HepG2 (cell line): ENCODE measurements at regions not wholly inside any gene's neighbourhood (a gene's known extent, or its start where the extent isn't known, plus 50 kb on each side); places are given as distances from the start of the nearest gene placed in this dataset.

ENCODE experiments used
- ATAC-seq: fragments of 200-7000 bp; cut with Tn5 transposase; 3 replicates; pipeline ENCODE4 v1.9.1; 2020; ENCODE audit warnings: mild to moderate bottlenecking, moderate library complexity
- BruUV-seq: library from RNA; stranded (reverse); fragments of 400-500 nt; replicated peaks from 2 replicates; lab custom pipeline; 2021; lab: Mats Ljungman, UMichigan
- CTCF ChIA-PET: fragments of 300-600 bp; formaldehyde crosslinking; extraction: SDS; loops from one replicate; lab custom pipeline; 2021; ENCODE audit warnings: low total read pairs, inconsistent platforms, low intra/inter-chr PET ratio; lab: Yijun Ruan, JAX
- POLR2A ChIA-PET: fragments of 350-600 bp; sonication (Branson Sonifier 250); formaldehyde crosslinking; loops from one replicate; lab custom pipeline; 2020; ENCODE audit warnings: antibody characterized with exemption, inconsistent platforms; lab: Yijun Ruan, JAX
- DNase-seq: peaks from one replicate; pipeline ENCODE4 v3.0.0-alpha.2; 2015; ENCODE audit warnings: low spot score
- FAIRE-seq: peaks from 3 replicates; lab custom pipeline; 2011; peaks lifted over from hg19 to GRCh38; lab: Jason Lieb, UNC
- H2AFZ ChIP-seq: one replicate; pipeline ENCODE4 v1.6.1; 2011; ENCODE audit warnings: low read length, inconsistent platforms
- H3K27ac ChIP-seq: fragments of 300-600 bp; 3 replicates; pipeline ENCODE4 v1.8.0; 2011; ENCODE audit warnings: mixed run types, mild to moderate bottlenecking, mixed read lengths, low read length, inconsistent platforms; ENCODE audit not compliant: insufficient read depth; ENCODE audit errors: extremely low read length
- H3K27me3 ChIP-seq, 2 experiments: fragments of 200-600 bp in 1 of 2; 2 replicates in 1 of 2; 3 replicates in 1 of 2; pipeline versions ENCODE4 v1.6.0 to v1.8.0; 2011; ENCODE audit warnings: low read length in 2 of 2, mild to moderate bottlenecking in 2 of 2, moderate library complexity in 2 of 2, inconsistent platforms in 1 of 2; ENCODE audit not compliant: insufficient read depth in 2 of 2, control insufficient read depth in 1 of 2
- H3K36me3 ChIP-seq, 2 experiments: fragments of 200-600 bp in 1 of 2; replicated peaks in 1 of 2; 2 replicates in 1 of 2; 3 replicates in 1 of 2; pipeline versions ENCODE4 v1.5.1 to v1.8.0; 2011; ENCODE audit warnings: low read length in 2 of 2, inconsistent platforms in 1 of 2; ENCODE audit not compliant: insufficient read depth in 2 of 2, control insufficient read depth in 1 of 2
- H3K4me1 ChIP-seq: 2 replicates; pipeline ENCODE4 v1.5.1; 2012; ENCODE audit warnings: low read length, inconsistent platforms; ENCODE audit not compliant: insufficient read depth
- H3K4me2 ChIP-seq: 2 replicates; pipeline ENCODE4 v1.6.0; 2011; ENCODE audit warnings: low read depth, low read length, inconsistent platforms
- H3K4me3 ChIP-seq, 3 experiments: fragments of 200-600 bp in 1 of 3; sonication (generic), shearing (Covaris generic) in 1 of 3; replicated peaks in 1 of 3; 2 replicates each; pipeline ENCODE4 v1.5.1; 2011 to 2016; ENCODE audit warnings: low read length in 3 of 3, inconsistent platforms in 2 of 3, low read depth in 2 of 3, mild to moderate bottlenecking in 2 of 3, control low read depth in 1 of 3, mixed read lengths in 1 of 3; ENCODE audit not compliant: insufficient read depth in 1 of 3
- H3K79me2 ChIP-seq: one replicate; pipeline ENCODE4 v1.6.1; 2011; ENCODE audit warnings: low read length, inconsistent platforms; ENCODE audit not compliant: insufficient read depth
- H3K9ac ChIP-seq: 2 replicates; pipeline ENCODE4 v1.6.0; 2011; ENCODE audit warnings: mild to moderate bottlenecking, low read depth, low read length, inconsistent platforms; ENCODE audit not compliant: insufficient read depth
- H3K9me3 ChIP-seq: 2 replicates; pipeline ENCODE4 v1.5.1; 2012; ENCODE audit warnings: mild to moderate bottlenecking, low read length
- H4K20me1 ChIP-seq: 2 replicates; pipeline ENCODE4 v1.6.0; 2011; ENCODE audit warnings: inconsistent platforms, mild to moderate bottlenecking, low read length, moderate library complexity; ENCODE audit not compliant: insufficient read depth
- ATF6 ChIP-seq: sonication (generic); formaldehyde crosslinking; conservative IDR thresholded peaks from 2 replicates; pipeline ENCODE4 v1.4.0; 2020; ENCODE audit warnings: missing genetic modification reagents
- CC2D1A ChIP-seq: sonication (generic); formaldehyde crosslinking; IDR thresholded peaks from 2 replicates; pipeline ENCODE4 v1.8.1; 2023; ENCODE audit warnings: mild to moderate bottlenecking, missing genetic modification reagents
- DBP ChIP-seq: sonication (generic); formaldehyde crosslinking; IDR thresholded peaks from 2 replicates; pipeline ENCODE4 v1.4.0; 2020; ENCODE audit warnings: missing genetic modification reagents; ENCODE audit errors: not compliant biosample characterization
- FOXP4 ChIP-seq: sonication (generic); formaldehyde crosslinking; IDR thresholded peaks from 2 replicates; pipeline ENCODE4 v1.4.0; 2020; ENCODE audit warnings: missing genetic modification reagents
- SATB2 ChIP-seq: sonication (generic); formaldehyde crosslinking; IDR thresholded peaks from 2 replicates; pipeline ENCODE4 v1.5.0; 2020; ENCODE audit warnings: missing genetic modification reagents
- SMARCE1 ChIP-seq: fragments of 450-650 bp; IDR thresholded peaks from 2 replicates; pipeline ENCODE4 v1.6.1; 2017; ENCODE audit warnings: borderline replicate concordance
- SNAI1 ChIP-seq: sonication (generic); formaldehyde crosslinking; IDR thresholded peaks from 2 replicates; pipeline ENCODE4 v1.5.0; 2020; ENCODE audit warnings: mild to moderate bottlenecking, missing genetic modification reagents, borderline replicate concordance
- ZFP41 ChIP-seq: sonication (generic); formaldehyde crosslinking; IDR thresholded peaks from 2 replicates; pipeline ENCODE4 v1.4.0; 2020; ENCODE audit warnings: mild to moderate bottlenecking, missing genetic modification reagents, borderline replicate concordance
- ZMYM4 ChIP-seq: sonication (generic); formaldehyde crosslinking; IDR thresholded peaks from 2 replicates; pipeline ENCODE4 v1.8.1; 2023; ENCODE audit warnings: mild to moderate bottlenecking, missing genetic modification reagents
- ZNF451 ChIP-seq: sonication (generic); formaldehyde crosslinking; IDR thresholded peaks from 2 replicates; pipeline ENCODE4 v1.5.0; 2020; ENCODE audit warnings: mild to moderate bottlenecking, missing genetic modification reagents
- ZNF614 ChIP-seq: IDR thresholded peaks from 2 replicates; pipeline ENCODE4 v1.6.1; 2018; ENCODE audit warnings: missing biosample characterization, missing genetic modification reagents, inconsistent platforms, borderline replicate concordance
- WGBS: methylation state at CpG from one replicate; pipeline ENCODE4 v1.1.6; 2017; ENCODE audit warnings: low lambda C conversion rate; 5-methylcytosine and 5-hydroxymethylcytosine counted together
- in situ Hi-C: cut with HindIII; loops from 2 replicates; pipeline ENCODE4 v1.10.0; 2017; ENCODE audit warnings: low pct_unique_long_range_greater_than_20kb; ENCODE audit not compliant: extremely low pct_ligation_motif_present
- intact Hi-C: fragments of 100-400 bp; cut with micrococcal nuclease; formaldehyde crosslinking; loops from one replicate; pipeline ENCODE4 v1.10.0; 2022; ENCODE audit not compliant: unreplicated experiment

GRCh38 chr2:33706410-33706809 is 107.3 kb upstream of the FAM98A start:
- Histone ChIP-seq H3K4me2 (no peak overlapping the region), H3K9me3 (no peaks in the 10 kb centered on the region), H3K36me3 (no peaks in the 10 kb centered on the region), H3K9ac (no peak overlapping the region), H3K79me2 (no peaks in the 10 kb centered on the region), H3K4me3 (no peak overlapping the region), H3K27ac (no peak overlapping the region), H2AFZ (no peak overlapping the region), H4K20me1 (no peaks in the 10 kb centered on the region), H3K4me1 (no peaks in the 10 kb centered on the region), H3K27me3 (no peaks in the 10 kb centered on the region; a peak in 1 of 5 replicates)
- ChIA-PET POLR2A (no interaction called here), CTCF (no interaction called here)
- no peak for ATAC-seq
- WGBS: 21% methylated on average over 8 of the region's 8 CpGs
- in situ Hi-C loops (no loop called here), intact Hi-C loops (no loop called here)
- no TSS peak for BruUV-seq
- TF ChIP-seq ZMYM4 (CRISPR knock-in tag) (no peak), CC2D1A (CRISPR knock-in tag) (no peak), FOXP4 (no peak), ZNF614 (no peak), ZFP41 (CRISPR knock-in tag) (no peak), ATF6 (CRISPR knock-in tag) (no peak), SNAI1 (no peak), DBP (CRISPR knock-in tag) (no peak), SMARCE1 (no peak), SATB2 (CRISPR knock-in tag) (no peak), ZNF451 (no peak)
- DNase-seq: no peak
- FAIRE-seq: no peak
